Renal cortical epithelial cell (primary cell): ENCODE measurements at regions not wholly inside any gene's neighbourhood (a gene's known extent, or its start where the extent isn't known, plus 50 kb on each side); places are given as distances from the start of the nearest gene placed in this dataset.

Source experiments
- DNase-seq: peaks from one replicate; pipeline ENCODE4 v3.0.0-alpha.2; 2011; ENCODE audit warnings: low read depth

DNA sequence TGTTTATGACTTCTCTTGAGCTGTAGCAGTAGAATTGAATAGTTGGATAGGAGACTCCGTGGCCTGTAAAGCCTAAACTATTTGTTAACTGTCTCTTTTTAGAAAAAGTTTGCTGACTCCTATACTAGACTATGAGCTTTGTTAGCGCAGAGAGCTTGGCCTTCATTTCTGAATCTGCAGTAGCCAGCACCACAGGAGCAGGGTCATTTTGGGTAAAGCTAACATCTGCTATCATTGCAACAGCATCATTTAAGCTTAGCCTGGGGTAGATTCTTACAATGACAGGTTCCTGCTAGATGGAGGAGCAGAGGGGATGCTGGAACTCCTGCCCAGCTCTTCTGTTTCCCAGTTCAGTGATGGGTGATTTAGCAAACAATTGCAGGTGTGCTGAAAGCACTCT is 133.7 kb upstream of the ASTN2 start:
- no peak for DNase-seq

DNA sequence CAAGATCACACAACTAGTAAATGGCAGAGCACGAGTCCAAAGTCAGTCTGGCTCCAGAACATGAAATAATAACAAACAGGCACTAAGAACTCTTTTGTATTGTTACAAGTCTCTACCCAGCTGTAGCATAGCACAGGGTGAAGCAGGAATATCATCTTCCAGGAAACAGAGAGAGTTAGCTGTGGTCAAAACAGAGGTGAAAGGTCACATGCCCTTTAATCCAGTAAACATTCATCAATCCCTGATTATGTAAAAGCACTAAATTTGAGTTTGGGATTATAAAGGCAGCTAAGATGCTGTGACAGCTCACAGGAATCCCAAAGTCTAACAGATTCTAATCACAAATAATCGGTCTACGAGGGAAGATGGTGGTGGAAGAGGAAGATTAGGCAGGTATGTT is 133.0 kb upstream of the ASTN2 start:
- DNase-seq, result no peak

DNA sequence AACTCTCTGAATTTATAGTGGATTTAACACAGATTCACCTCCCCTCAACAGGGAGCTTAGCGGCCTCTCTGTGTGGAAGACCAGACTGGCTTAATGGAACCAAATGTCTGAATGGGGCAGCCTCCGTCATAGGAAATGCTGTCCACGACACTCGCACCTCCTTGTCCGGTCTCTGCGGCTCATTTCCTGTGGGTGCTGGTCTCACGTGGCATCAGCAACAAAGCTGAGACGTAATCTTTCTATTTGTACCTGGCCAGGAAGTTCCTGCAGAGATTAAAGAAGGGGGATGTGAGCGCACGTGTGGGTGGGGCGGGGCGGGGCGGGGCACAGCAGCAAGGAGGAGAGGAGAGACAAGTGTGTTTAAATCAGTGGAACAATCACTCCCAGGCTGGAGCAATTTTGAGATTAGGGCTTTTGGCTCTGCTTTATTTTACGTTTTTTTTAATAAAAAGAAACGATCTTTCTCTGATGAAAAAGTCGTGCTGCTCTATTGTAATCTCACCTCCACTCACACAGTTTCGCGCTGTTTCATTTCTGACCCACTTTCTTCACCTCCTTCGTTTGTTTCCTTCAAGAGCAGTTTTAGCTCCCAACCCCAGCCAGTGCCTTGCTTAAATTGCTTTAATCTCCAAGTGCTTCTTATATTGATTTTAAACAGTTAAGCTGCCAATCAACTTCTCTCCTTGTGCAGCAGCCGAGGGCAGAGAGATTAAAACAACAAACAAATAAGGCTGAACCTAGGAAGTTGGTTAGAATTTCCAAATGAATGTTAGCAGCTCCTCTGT is 132.2 kb upstream of the ASTN2 start:
- no peak for DNase-seq

GRCh38 chr9:117545846-117546245 is 131.0 kb upstream of the ASTN2 start:
- no peak for DNase-seq

DNA sequence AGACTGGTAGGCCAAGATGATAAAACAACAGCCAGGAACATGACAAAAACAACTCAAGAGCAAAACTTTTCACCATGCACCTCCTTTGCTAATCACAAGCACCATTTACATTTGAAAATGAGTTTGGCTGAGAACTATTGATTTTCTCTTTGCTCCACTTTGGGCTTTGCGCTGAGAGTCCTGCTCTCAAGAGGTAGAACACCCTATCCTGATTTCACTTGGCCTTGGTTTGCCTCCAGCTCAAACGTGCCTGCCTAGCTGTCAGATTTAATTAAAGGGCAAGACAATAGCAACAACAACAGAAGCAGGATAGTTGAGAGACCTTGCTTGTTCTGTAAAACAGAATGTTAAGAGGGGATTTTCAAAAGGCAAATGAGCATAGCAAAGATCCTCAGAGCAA is 128.2 kb upstream of the ASTN2 start:
- no peak for DNase-seq

DNA sequence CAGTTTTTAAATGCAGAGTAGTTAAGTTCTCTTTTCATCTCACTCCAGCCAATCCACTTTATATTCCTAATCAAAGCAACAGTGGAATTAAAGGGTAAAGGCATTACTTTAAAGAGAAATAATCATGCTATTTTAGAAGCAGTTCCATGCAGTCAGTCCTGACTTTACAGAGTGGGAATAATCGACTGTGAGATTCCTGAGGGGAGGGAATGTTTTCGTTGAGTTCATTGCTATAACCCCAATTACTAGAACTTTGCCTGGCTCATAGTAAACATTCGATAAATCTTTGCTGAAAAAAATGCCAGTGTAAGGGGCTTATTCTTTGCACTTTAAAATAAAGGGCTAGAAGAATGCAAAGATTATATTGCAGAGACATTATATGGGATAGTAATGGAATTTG is 127.2 kb upstream of the ASTN2 start:
- DNase-seq, result no peak

DNA sequence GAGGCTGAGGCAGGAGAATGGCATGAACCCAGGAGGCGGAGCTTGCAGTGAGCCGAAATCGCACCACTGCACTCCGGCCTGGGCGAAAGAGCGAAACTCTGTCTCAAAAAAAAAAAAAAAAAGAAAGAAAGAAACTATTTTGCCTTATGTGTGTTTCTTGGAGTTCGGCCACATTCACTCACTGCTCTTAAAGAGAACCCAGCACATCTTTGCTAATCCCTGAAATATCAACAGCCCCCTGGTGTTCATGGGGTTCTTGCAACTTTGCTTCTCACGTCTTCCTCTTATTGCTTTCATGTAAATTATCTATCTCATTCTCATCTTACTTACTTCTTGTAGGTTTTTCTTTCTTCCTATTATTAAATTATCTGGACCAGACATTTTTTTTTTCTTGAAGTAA is 126.3 kb upstream of the ASTN2 start:
- no peak for DNase-seq

- no peak for DNase-seq
Observed at GRCh38 chr9:117535973-117536372, 121.1 kb upstream of the ASTN2 start.

DNA sequence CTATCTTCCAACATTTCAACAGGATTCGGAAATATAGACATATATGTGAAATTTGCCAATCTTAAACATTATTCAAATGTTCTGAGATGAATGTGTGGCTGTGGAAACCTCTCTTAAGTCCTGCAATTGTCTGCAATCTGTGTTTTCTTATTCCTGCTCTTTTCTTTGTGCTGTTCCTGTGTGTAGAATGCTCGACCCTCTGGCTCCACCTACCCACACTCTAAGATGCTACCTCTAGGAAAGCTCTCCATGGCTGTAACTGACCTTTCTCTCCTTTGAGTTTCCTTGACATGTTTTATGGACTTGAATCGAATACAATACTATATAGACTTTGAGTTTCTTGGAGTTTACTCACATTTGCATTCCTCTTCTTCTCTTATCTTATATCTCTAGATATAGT is 120.6 kb upstream of the ASTN2 start:
- no peak for DNase-seq

- DNase-seq, result no peak
Observed at GRCh38 chr9:117528225-117528624, 113.4 kb upstream of the ASTN2 start.

DNA sequence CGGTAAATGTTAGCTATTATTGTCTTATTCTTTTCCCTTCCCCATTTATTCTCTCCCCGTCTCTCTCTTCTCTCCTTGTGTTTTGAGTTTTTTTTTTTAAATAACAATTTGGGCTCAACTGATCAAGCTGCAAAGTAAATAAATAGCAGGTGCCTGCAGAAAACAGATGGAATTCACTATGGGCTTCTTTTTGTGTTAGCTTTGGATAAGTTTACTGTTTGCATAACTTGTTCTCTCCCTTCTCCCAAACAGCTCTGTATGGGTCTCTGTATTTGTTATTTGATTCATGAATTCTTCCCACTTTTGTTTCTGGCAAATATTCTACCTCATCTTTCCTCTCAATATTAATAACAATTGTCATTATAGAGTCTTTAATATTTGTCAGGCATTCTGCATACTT is 111.8 kb upstream of the ASTN2 start:
- DNase-seq, result no peak

DNA sequence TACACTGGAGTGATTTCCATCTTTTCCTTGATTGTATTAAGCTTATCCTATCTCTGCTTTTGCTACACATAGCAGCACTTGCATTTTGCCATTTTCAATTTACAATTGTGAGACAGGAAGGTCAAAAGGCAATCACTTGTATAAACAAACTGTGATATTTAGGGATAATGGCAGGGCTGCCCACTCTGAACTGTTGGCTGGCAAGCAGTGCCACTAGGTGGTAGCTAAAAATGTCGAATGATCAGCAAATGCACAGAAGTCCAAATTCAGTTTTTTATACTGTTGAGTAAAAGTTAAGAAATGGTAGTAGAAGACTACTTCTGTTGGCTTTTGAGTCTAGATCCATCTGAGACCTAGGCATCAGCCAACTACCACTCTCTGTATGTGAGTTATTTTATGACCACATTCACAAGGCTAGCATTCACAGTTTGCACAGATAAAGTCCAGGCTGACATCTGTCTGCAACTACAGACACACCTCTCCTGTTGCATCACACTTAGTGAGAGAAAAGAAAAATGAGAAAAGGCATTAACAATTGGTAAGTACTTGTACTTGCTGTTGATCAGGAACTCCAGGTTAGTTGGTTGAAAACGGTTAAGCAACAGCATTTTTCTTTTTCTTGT is 108.8 kb upstream of the ASTN2 start:
- no peak for DNase-seq

- no peak for DNase-seq
Observed at GRCh38 chr9:117521293-117521692, 106.4 kb upstream of the ASTN2 start.

GRCh38 chr9:117516676-117517632 is 102.1 kb upstream of the ASTN2 start:
- no peak for DNase-seq

GRCh38 chr9:117511852-117512481 is 97.1 kb upstream of the ASTN2 start:
- no peak for DNase-seq

DNA sequence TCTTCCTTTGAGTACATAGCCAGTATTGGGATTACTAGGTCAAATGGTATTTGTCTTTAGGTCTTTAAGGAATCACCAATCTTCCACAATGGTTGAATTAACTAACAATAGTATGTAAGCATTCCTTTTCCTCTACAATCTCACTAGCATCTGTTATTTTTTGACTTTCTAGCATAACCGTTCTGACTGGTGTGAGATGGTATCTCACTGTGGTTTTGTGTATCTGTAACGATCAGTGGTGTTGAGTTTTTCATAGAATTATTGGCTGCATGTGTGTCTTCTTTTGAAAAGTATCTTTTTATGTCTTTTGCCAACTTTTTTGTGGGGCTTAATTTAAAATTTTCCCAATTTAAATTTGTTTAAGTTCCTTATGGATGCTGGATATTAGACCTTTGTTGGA is 81.5 kb upstream of the ASTN2 start:
- DNase-seq, result no peak

DNA sequence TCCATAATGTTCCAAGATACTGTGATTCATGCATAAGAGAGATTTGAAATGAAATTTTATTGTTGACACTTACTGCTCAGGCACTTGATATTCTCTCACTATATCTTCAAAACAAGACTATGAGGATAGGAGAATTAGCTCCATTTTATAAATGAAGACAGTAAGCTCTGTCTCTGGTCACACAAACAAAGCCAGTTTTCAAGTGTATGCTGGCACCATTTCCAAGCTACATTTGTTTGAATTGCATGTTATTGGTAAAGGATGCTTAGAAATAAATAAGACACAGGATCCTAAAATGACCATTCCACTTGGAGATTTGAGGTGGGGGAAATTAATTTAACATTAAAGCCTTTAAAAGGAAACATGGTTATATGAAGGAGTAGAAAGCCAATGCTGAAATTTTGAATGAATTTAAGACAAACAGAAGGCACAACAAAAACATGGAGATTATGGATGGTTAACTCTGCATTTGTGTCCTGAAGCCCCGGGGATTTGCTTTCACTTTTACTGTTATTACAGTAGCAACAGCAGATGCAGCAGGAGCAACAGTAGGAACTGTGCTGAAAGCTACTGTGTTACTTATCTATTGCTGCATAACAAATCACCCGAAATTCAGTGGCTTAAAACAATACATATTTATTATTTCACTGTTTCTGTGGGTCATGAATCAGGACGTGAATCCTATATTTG is 79.7 kb upstream of the ASTN2 start:
- DNase-seq, result peak; percentile 7

DNA sequence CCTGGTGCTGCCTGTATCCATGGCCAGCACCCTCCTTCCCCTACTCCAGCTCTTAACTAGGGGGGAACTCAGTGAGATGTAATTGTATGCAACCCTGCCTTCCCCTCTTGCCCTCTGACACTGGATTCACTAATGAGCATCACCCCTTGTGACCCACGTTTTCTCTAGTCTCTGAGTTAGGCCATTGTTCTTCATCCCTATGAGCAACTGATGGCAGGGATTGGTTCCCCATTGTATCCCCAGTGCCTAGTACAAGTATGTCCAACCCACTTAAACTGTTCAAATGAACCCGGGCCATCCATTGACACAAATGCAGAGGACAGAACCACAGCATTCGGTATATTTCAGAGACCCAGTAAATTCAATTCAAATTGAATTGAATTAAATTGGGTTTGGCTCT is 77.6 kb upstream of the ASTN2 start:
- DNase-seq, result no peak

GRCh38 chr9:117491491-117491890 is 76.6 kb upstream of the ASTN2 start:
- DNase-seq, result no peak

DNA sequence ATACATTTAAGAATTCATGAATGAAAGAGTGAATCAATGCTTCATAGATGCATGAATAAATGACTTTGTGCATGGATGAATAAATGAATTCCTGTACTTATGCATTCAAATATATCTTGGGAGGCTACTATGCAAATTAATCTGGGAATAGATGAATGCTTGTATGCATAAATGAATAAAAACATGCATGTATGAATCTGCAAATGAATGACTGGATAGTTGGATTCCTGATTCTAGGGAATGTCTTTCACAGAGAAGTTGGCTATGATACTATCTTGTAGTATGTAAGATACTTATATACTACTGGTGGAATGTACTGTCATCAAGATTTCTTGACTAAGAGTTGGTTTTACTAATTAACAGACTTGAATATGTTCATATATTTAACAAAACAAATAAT is 75.3 kb upstream of the ASTN2 start:
- DNase-seq, result no peak

DNA sequence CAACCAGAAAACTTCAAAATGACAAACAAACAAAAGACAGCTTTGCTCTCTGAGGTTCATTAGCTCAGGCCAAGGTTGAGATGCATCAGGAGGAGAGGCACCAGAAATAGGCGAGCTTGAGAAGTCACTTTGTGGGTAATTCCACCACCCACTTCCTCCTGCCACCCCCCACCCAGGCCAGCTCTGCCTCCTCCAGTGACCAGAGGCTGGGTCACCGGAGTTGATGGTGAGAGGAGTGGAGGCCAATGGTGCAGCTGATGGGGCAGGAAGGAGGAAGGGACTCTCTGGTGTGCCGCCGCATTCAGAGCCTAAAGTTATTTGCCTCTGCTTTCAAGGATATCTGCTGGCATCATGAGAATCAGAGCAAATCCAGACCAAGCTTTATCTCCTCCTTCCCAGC is 73.8 kb upstream of the ASTN2 start:
- no peak for DNase-seq
